ENCODE measurements at regions not wholly inside any gene's neighbourhood (a gene's known extent, or its start where the extent isn't known, plus 50 kb on each side); places are given as distances from the start of the nearest gene placed in this dataset.

DNA sequence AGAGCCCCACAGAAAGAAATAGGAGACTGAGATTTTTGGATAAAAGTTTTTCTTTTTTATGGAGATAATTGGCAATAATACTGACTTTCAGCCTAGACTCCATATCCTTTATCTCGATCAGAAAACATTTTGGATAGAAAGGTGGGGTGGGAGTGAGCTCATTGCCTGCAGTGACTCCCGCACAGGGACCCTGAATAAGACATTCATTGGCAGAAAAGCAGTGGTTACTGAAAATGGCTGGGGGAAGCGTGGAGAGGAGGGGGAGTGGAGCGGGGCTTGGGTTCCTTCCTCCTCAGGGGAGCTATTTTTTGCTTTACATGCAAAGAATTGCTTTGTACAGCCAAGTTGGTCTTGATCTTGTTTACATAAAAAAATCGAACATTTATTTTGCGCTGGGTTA is 90.4 kb upstream of the BMPER start:
- no peak for TF ChIP-seq POLR2A (IDR thresholded peaks at IDR 0.05)
- TF ChIP-seq, protein P1, sequence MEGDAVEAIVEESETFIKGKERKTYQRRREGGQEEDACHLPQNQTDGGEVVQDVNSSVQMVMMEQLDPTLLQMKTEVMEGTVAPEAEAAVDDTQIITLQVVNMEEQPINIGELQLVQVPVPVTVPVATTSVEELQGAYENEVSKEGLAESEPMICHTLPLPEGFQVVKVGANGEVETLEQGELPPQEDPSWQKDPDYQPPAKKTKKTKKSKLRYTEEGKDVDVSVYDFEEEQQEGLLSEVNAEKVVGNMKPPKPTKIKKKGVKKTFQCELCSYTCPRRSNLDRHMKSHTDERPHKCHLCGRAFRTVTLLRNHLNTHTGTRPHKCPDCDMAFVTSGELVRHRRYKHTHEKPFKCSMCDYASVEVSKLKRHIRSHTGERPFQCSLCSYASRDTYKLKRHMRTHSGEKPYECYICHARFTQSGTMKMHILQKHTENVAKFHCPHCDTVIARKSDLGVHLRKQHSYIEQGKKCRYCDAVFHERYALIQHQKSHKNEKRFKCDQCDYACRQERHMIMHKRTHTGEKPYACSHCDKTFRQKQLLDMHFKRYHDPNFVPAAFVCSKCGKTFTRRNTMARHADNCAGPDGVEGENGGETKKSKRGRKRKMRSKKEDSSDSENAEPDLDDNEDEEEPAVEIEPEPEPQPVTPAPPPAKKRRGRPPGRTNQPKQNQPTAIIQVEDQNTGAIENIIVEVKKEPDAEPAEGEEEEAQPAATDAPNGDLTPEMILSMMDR (IDR thresholded peaks at IDR 0.05) = no peak
